ENCODE measurements at regions not wholly inside any gene's neighbourhood (a gene's known extent, or its start where the extent isn't known, plus 50 kb on each side); places are given as distances from the start of the nearest gene placed in this dataset.
A peak's percentile ranks its signal among the peaks of the same experiment; 100 is the strongest.

- Histone ChIP-seq H3K79me2 (ENCODE audit: control insufficient read depth, insufficient read depth, low read length, poor library complexity) (no peaks in the 10 kb centered on the region), H2AFZ (ENCODE audit: insufficient read depth, low read length, poor library complexity) (no peak overlapping the region), H3K4ac (ENCODE audit: low read depth, low read length) (no peak overlapping the region), H4K12ac (ENCODE audit: low read depth, low read length) (no peak overlapping the region), H3K9me3 (ENCODE audit: insufficient read depth, low read depth, low read length) (no peaks in the 10 kb centered on the region), H3K27ac (ENCODE audit: low read depth, low read length) (no peak overlapping the region), H3K79me1 (ENCODE audit: low read length) (no peaks in the 10 kb centered on the region), H2BK120ac (ENCODE audit: insufficient read depth, low read length, poor library complexity) (no peak overlapping the region), H3K4me3 (ENCODE audit: low read depth, low read length) (no peak overlapping the region), H2BK12ac (ENCODE audit: low read length) (no peak overlapping the region), H4K91ac (ENCODE audit: low read depth, low read length) (no peak overlapping the region), H3K4me2 (ENCODE audit: low read length) (no peak overlapping the region), H2AK5ac (ENCODE audit: low read length) (no peak overlapping the region), H3K9ac (ENCODE audit: low read length) (no peak overlapping the region), H2BK5ac (ENCODE audit: low read depth, low read length, poor library complexity) (no peak overlapping the region), H3K23ac (ENCODE audit: low read length) (no peak overlapping the region), H4K8ac (ENCODE audit: low read depth, low read length) (no peak overlapping the region), H3K27me3 (ENCODE audit: insufficient read depth, low read length) (no peaks in the 10 kb centered on the region), H3K4me1 (ENCODE audit: control insufficient read depth in 1 of 2, insufficient read depth in 2 of 2, low read length in 2 of 2) (no peaks in the 10 kb centered on the region), H3K14ac (ENCODE audit: low read length) (no peak overlapping the region), H3K18ac (ENCODE audit: low read length) (no peak overlapping the region), H3K36me3 (ENCODE audit: control insufficient read depth in 1 of 2, insufficient read depth in 2 of 2, low read length in 2 of 2) (no peaks in the 10 kb centered on the region)
- no CpG with 5 or more reads among the region's 7 CpGs for WGBS (ENCODE audit: extremely low coverage, insufficient coverage, insufficient read length)
- no peak for DNase-seq
Measured at GRCh38 chr2:7292154-7292691, 375.0 kb downstream of the RNF144A start.

GRCh38 chr2:7309582-7309981 is 392.4 kb downstream of the RNF144A start:
- H3K4me2 ChIP-seq (ENCODE audit: low read length), result no peak overlapping the region
- H2BK5ac ChIP-seq (ENCODE audit: low read depth, low read length, poor library complexity), result no peak overlapping the region
- no peaks in the 10 kb centered on the region for H3K9me3 ChIP-seq (ENCODE audit: insufficient read depth, low read depth, low read length)
- H4K12ac ChIP-seq (ENCODE audit: low read depth, low read length), result no peak overlapping the region
- H2BK12ac ChIP-seq (ENCODE audit: low read length), result no peak overlapping the region
- no peaks in the 10 kb centered on the region for H3K4me1 ChIP-seq (ENCODE audit: control insufficient read depth in 1 of 2, insufficient read depth in 2 of 2, low read length in 2 of 2)
- no peak overlapping the region for H3K14ac ChIP-seq (ENCODE audit: low read length)
- H4K91ac ChIP-seq (ENCODE audit: low read depth, low read length), result no peak overlapping the region
- H3K23ac ChIP-seq (ENCODE audit: low read length), result no peak overlapping the region
- H3K27me3 ChIP-seq (ENCODE audit: insufficient read depth, low read length), result no peaks in the 10 kb centered on the region
- DNase-seq, result no peak
- H2AK5ac ChIP-seq (ENCODE audit: low read length), result no peak overlapping the region
- no peak overlapping the region for H3K4me3 ChIP-seq (ENCODE audit: low read depth, low read length)
- H3K79me1 ChIP-seq (ENCODE audit: low read length), result no peaks in the 10 kb centered on the region
- WGBS (ENCODE audit: extremely low coverage, insufficient coverage, insufficient read length), result no CpG with 5 or more reads among the region's 6 CpGs
- no peak overlapping the region for H4K8ac ChIP-seq (ENCODE audit: low read depth, low read length)
- H3K79me2 ChIP-seq (ENCODE audit: control insufficient read depth, insufficient read depth, low read length, poor library complexity), result no peaks in the 10 kb centered on the region
- H3K18ac ChIP-seq (ENCODE audit: low read length), result no peak overlapping the region
- peak overlapping the region; percentile 69 for H3K9ac ChIP-seq (ENCODE audit: low read length)
- H2AFZ ChIP-seq (ENCODE audit: insufficient read depth, low read length, poor library complexity), result no peak overlapping the region
- no peak overlapping the region for H3K4ac ChIP-seq (ENCODE audit: low read depth, low read length)
- H3K27ac ChIP-seq (ENCODE audit: low read depth, low read length), result no peak overlapping the region
- no peak overlapping the region for H2BK120ac ChIP-seq (ENCODE audit: insufficient read depth, low read length, poor library complexity)
- H3K36me3 ChIP-seq (ENCODE audit: control insufficient read depth in 1 of 2, insufficient read depth in 2 of 2, low read length in 2 of 2), result no peaks in the 10 kb centered on the region

GRCh38 chr2:7324706-7325105 is 407.5 kb downstream of the RNF144A start:
- Histone ChIP-seq H3K4ac (ENCODE audit: low read depth, low read length) (no peak overlapping the region), H3K14ac (ENCODE audit: low read length) (no peak overlapping the region), H3K9me3 (ENCODE audit: insufficient read depth, low read depth, low read length) (peaks cover 2% of the 10 kb centered on the region), H3K36me3 (ENCODE audit: control insufficient read depth in 1 of 2, insufficient read depth in 2 of 2, low read length in 2 of 2) (no peaks in the 10 kb centered on the region), H3K4me3 (ENCODE audit: low read depth, low read length) (peak overlapping the region; percentile 2), H3K79me1 (ENCODE audit: low read length) (no peaks in the 10 kb centered on the region), H4K12ac (ENCODE audit: low read depth, low read length) (no peak overlapping the region), H3K4me1 (ENCODE audit: control insufficient read depth in 1 of 2, insufficient read depth in 2 of 2, low read length in 2 of 2) (no peaks in the 10 kb centered on the region), H3K79me2 (ENCODE audit: control insufficient read depth, insufficient read depth, low read length, poor library complexity) (no peaks in the 10 kb centered on the region), H2BK120ac (ENCODE audit: insufficient read depth, low read length, poor library complexity) (no peak overlapping the region), H2AK5ac (ENCODE audit: low read length) (no peak overlapping the region), H2BK5ac (ENCODE audit: low read depth, low read length, poor library complexity) (no peak overlapping the region), H2AFZ (ENCODE audit: insufficient read depth, low read length, poor library complexity) (no peak overlapping the region), H3K23ac (ENCODE audit: low read length) (no peak overlapping the region), H4K8ac (ENCODE audit: low read depth, low read length) (no peak overlapping the region), H3K9ac (ENCODE audit: low read length) (no peak overlapping the region), H4K91ac (ENCODE audit: low read depth, low read length) (no peak overlapping the region), H3K27me3 (ENCODE audit: insufficient read depth, low read length) (no peaks in the 10 kb centered on the region), H3K18ac (ENCODE audit: low read length) (no peak overlapping the region), H2BK12ac (ENCODE audit: low read length) (no peak overlapping the region), H3K4me2 (ENCODE audit: low read length) (no peak overlapping the region), H3K27ac (ENCODE audit: low read depth, low read length) (no peak overlapping the region)
- no peak for DNase-seq
- no CpG with 5 or more reads among the region's 24 CpGs for WGBS (ENCODE audit: extremely low coverage, insufficient coverage, insufficient read length)

GRCh38 chr2:7325186-7325585 is 408.0 kb downstream of the RNF144A start:
- WGBS (ENCODE audit: extremely low coverage, insufficient coverage, insufficient read length), result no CpG with 5 or more reads among the region's 4 CpGs
- no peak for DNase-seq
- H3K27me3 ChIP-seq (ENCODE audit: insufficient read depth, low read length), result no peaks in the 10 kb centered on the region

More at GRCh38 chr2:7325186-7325585, 408.0 kb downstream of the RNF144A start:
- no peaks in the 10 kb centered on the region for H3K79me1 ChIP-seq (ENCODE audit: low read length)
- H3K4me3 ChIP-seq (ENCODE audit: low read depth, low read length), result no peak overlapping the region
- H3K36me3 ChIP-seq (ENCODE audit: control insufficient read depth in 1 of 2, insufficient read depth in 2 of 2, low read length in 2 of 2), result no peaks in the 10 kb centered on the region
- H4K12ac ChIP-seq (ENCODE audit: low read depth, low read length), result no peak overlapping the region
- H4K8ac ChIP-seq (ENCODE audit: low read depth, low read length), result no peak overlapping the region
- no peak overlapping the region for H2BK5ac ChIP-seq (ENCODE audit: low read depth, low read length, poor library complexity)
- H3K14ac ChIP-seq (ENCODE audit: low read length), result no peak overlapping the region
- no peak overlapping the region for H3K9ac ChIP-seq (ENCODE audit: low read length)
- no peak overlapping the region for H2BK120ac ChIP-seq (ENCODE audit: insufficient read depth, low read length, poor library complexity)
- H2AFZ ChIP-seq (ENCODE audit: insufficient read depth, low read length, poor library complexity), result no peak overlapping the region
- H3K27ac ChIP-seq (ENCODE audit: low read depth, low read length), result no peak overlapping the region
- H3K9me3 ChIP-seq (ENCODE audit: insufficient read depth, low read depth, low read length), result peaks cover 2% of the 10 kb centered on the region
- no peak overlapping the region for H2BK12ac ChIP-seq (ENCODE audit: low read length)
- no peak overlapping the region for H4K91ac ChIP-seq (ENCODE audit: low read depth, low read length)
- no peaks in the 10 kb centered on the region for H3K4me1 ChIP-seq (ENCODE audit: control insufficient read depth in 1 of 2, insufficient read depth in 2 of 2, low read length in 2 of 2)
- H3K79me2 ChIP-seq (ENCODE audit: control insufficient read depth, insufficient read depth, low read length, poor library complexity), result no peaks in the 10 kb centered on the region
- no peak overlapping the region for H3K23ac ChIP-seq (ENCODE audit: low read length)
- no peak overlapping the region for H3K4me2 ChIP-seq (ENCODE audit: low read length)
- no peak overlapping the region for H3K4ac ChIP-seq (ENCODE audit: low read depth, low read length)
- no peak overlapping the region for H2AK5ac ChIP-seq (ENCODE audit: low read length)
- no peak overlapping the region for H3K18ac ChIP-seq (ENCODE audit: low read length)

All from trophoblast cell (in vitro differentiated cells and primary cell).